ENCODE measurements at regions not wholly inside any gene's neighbourhood (a gene's known extent, or its start where the extent isn't known, plus 50 kb on each side); places are given as distances from the start of the nearest gene placed in this dataset.

- CTCF ChIA-PET = no interaction called here
Measured at GRCh38 chr4:171594293-171594692, 218.9 kb upstream of the GALNTL6 start.

DNA sequence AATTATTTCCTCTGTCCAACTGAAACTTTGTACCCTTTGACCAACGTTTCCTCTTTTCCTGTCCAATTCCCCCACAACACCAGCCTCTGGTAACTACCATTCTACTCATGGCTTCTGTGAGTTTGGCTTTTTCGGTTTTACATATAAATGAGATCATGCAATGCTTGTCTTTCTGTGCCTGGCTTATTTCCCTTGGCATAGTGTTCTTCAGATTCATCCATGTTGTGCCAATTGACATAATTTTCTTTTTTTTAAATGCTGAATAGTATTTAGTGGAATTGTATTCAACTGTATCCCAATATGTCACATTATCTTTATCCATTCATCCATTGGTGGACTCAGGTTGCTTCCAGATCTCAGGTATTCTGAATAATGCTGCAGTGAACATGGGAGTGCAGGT, 222.5 kb upstream of the GALNTL6 start:
- no peaks in the 10 kb centered on the region for H3K4me1 Mint-ChIP-seq (ENCODE audit: low read depth, unreplicated experiment)
- DNase-seq = no peak
- intact Hi-C loops (cut with micrococcal nuclease; ENCODE audit: unreplicated experiment) = no loop called here
- CTCF ChIA-PET = no interaction called here
- H3K27me3 Mint-ChIP-seq (ENCODE audit: insufficient read depth, unreplicated experiment) = no peaks in the 10 kb centered on the region
- H3K4me3 ChIP-seq (ENCODE audit: low read depth, low read length) = no peak overlapping the region
- TF ChIP-seq CTCF (IDR thresholded peaks at IDR 0.05; ENCODE audit: insufficient read depth in 1 of 2, low read depth in 1 of 2, low read length in 1 of 2, severe bottlenecking in 1 of 2, unreplicated experiment in 1 of 2) = no peak
- H3K27me3 ChIP-seq (replicated peaks; ENCODE audit: control insufficient read depth, insufficient read depth, low read length) = no peaks in the 10 kb centered on the region
- H3K36me3 Mint-ChIP-seq (ENCODE audit: insufficient read depth, unreplicated experiment) = no peaks in the 10 kb centered on the region
- H3K27ac Mint-ChIP-seq (ENCODE audit: unreplicated experiment) = no peak overlapping the region
- no peaks in the 10 kb centered on the region for H3K9me3 ChIP-seq
- no peaks in the 10 kb centered on the region for H3K9me3 Mint-ChIP-seq (ENCODE audit: unreplicated experiment)
- H3K36me3 ChIP-seq (ENCODE audit: control insufficient read depth, insufficient read depth, low read length) = no peaks in the 10 kb centered on the region
- H3K4me3 Mint-ChIP-seq (ENCODE audit: unreplicated experiment) = no peak overlapping the region
- POLR2A ChIA-PET = no interaction called here
- no TSS peak for BruUV-seq (replicated peaks)
- no peaks in the 10 kb centered on the region for H3K4me1 ChIP-seq

More at GRCh38 chr4:171594293-171594692, 218.9 kb upstream of the GALNTL6 start:
- Histone ChIP-seq H3K4me1 (no peaks in the 10 kb centered on the region), H3K4me3 (ENCODE audit: low read depth, low read length) (no peak overlapping the region), H3K36me3 (ENCODE audit: control insufficient read depth, insufficient read depth, low read length) (no peaks in the 10 kb centered on the region), H3K27me3 (replicated peaks; ENCODE audit: control insufficient read depth, insufficient read depth, low read length) (no peaks in the 10 kb centered on the region), H3K9me3 (no peaks in the 10 kb centered on the region)
- DNase-seq = peak in 1 of 2 experiments; percentile 10
- Mint-ChIP-seq H3K4me3 (ENCODE audit: unreplicated experiment) (no peak overlapping the region), H3K9me3 (ENCODE audit: unreplicated experiment) (no peaks in the 10 kb centered on the region), H3K27ac (ENCODE audit: unreplicated experiment) (no peak overlapping the region), H3K36me3 (ENCODE audit: insufficient read depth, unreplicated experiment) (no peaks in the 10 kb centered on the region), H3K4me1 (ENCODE audit: low read depth, unreplicated experiment) (no peaks in the 10 kb centered on the region), H3K27me3 (ENCODE audit: insufficient read depth, unreplicated experiment) (peaks cover 2% of the 10 kb centered on the region)
- POLR2A ChIA-PET = no interaction called here
- BruUV-seq (replicated peaks) = no TSS peak
- intact Hi-C loops (cut with micrococcal nuclease; ENCODE audit: unreplicated experiment) = no loop called here
- TF ChIP-seq CTCF (IDR thresholded peaks at IDR 0.05; ENCODE audit: insufficient read depth in 1 of 2, low read depth in 1 of 2, low read length in 1 of 2, severe bottlenecking in 1 of 2, unreplicated experiment in 1 of 2) = no peak

DNA sequence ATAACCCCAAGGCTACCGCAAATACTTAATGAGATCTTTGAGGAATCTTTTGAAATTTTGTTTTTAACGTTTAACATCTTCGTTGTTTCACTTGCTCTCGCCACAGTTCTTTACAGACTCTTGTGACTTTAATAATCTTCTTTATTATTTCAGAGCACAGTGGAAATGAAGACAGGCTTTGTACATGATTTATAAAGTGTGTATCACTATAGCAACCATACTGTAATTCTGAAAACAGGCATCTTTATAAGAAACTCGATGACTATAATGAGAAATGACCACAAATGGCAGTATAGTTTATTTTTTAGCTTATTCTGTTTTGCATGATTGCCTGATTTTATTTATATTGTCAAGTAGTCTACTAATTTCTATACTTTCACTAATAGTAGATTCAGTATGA, 224.4 kb upstream of the GALNTL6 start:
- Mint-ChIP-seq H3K9me3 (ENCODE audit: unreplicated experiment) (no peaks in the 10 kb centered on the region), H3K27ac (ENCODE audit: unreplicated experiment) (no peak overlapping the region), H3K36me3 (ENCODE audit: insufficient read depth, unreplicated experiment) (no peaks in the 10 kb centered on the region), H3K27me3 (ENCODE audit: insufficient read depth, unreplicated experiment) (no peaks in the 10 kb centered on the region), H3K4me3 (ENCODE audit: unreplicated experiment) (no peak overlapping the region), H3K4me1 (ENCODE audit: low read depth, unreplicated experiment) (no peaks in the 10 kb centered on the region)
- ChIA-PET POLR2A (no interaction called here), CTCF (no interaction called here)
- no peak for DNase-seq
- H3K4me1 ChIP-seq = no peaks in the 10 kb centered on the region
- intact Hi-C loops (cut with micrococcal nuclease; ENCODE audit: unreplicated experiment) = no loop called here
- no peaks in the 10 kb centered on the region for H3K36me3 ChIP-seq (ENCODE audit: control insufficient read depth, insufficient read depth, low read length)
- no peaks in the 10 kb centered on the region for H3K27me3 ChIP-seq (replicated peaks; ENCODE audit: control insufficient read depth, insufficient read depth, low read length)
- no peaks in the 10 kb centered on the region for H3K9me3 ChIP-seq
- no TSS peak for BruUV-seq (replicated peaks)
- H3K4me3 ChIP-seq (ENCODE audit: low read depth, low read length) = no peak overlapping the region
- TF ChIP-seq CTCF (IDR thresholded peaks at IDR 0.05; ENCODE audit: insufficient read depth in 1 of 2, low read depth in 1 of 2, low read length in 1 of 2, severe bottlenecking in 1 of 2, unreplicated experiment in 1 of 2) = no peak
